ENCODE measurements at regions not wholly inside any gene's neighbourhood (a gene's known extent, or its start where the extent isn't known, plus 50 kb on each side); places are given as distances from the start of the nearest gene placed in this dataset.

DNA sequence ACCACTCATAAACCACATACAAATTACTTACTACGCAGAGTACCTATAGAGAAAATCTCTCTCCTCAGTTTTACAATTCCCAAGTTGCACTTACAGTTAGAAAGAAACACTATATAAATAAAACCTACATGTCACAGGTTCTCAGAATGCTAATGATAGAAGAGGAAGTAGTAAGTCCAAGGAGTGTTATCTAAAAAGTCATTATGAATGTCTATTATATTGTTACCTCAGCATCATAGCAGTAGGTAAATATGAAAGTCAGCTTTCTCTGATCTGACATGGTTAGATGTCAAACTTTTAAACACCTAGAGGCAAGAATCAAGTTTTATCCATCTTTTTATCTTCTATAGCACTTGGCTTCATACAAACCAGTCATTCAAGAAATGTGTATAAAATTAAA is 163.2 kb upstream of the FAM241A start:
- TF ChIP-seq, protein P1, sequence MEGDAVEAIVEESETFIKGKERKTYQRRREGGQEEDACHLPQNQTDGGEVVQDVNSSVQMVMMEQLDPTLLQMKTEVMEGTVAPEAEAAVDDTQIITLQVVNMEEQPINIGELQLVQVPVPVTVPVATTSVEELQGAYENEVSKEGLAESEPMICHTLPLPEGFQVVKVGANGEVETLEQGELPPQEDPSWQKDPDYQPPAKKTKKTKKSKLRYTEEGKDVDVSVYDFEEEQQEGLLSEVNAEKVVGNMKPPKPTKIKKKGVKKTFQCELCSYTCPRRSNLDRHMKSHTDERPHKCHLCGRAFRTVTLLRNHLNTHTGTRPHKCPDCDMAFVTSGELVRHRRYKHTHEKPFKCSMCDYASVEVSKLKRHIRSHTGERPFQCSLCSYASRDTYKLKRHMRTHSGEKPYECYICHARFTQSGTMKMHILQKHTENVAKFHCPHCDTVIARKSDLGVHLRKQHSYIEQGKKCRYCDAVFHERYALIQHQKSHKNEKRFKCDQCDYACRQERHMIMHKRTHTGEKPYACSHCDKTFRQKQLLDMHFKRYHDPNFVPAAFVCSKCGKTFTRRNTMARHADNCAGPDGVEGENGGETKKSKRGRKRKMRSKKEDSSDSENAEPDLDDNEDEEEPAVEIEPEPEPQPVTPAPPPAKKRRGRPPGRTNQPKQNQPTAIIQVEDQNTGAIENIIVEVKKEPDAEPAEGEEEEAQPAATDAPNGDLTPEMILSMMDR (IDR thresholded peaks at IDR 0.05), result no peak
- TF ChIP-seq POLR2AphosphoS5 (IDR thresholded peaks at IDR 0.05; ENCODE audit: low read depth, low read length) (no peak), TCF7L2 (IDR thresholded peaks at IDR 0.05; ENCODE audit: low read depth, low read length) (no peak)
- TF ChIP-seq, protein P2, sequence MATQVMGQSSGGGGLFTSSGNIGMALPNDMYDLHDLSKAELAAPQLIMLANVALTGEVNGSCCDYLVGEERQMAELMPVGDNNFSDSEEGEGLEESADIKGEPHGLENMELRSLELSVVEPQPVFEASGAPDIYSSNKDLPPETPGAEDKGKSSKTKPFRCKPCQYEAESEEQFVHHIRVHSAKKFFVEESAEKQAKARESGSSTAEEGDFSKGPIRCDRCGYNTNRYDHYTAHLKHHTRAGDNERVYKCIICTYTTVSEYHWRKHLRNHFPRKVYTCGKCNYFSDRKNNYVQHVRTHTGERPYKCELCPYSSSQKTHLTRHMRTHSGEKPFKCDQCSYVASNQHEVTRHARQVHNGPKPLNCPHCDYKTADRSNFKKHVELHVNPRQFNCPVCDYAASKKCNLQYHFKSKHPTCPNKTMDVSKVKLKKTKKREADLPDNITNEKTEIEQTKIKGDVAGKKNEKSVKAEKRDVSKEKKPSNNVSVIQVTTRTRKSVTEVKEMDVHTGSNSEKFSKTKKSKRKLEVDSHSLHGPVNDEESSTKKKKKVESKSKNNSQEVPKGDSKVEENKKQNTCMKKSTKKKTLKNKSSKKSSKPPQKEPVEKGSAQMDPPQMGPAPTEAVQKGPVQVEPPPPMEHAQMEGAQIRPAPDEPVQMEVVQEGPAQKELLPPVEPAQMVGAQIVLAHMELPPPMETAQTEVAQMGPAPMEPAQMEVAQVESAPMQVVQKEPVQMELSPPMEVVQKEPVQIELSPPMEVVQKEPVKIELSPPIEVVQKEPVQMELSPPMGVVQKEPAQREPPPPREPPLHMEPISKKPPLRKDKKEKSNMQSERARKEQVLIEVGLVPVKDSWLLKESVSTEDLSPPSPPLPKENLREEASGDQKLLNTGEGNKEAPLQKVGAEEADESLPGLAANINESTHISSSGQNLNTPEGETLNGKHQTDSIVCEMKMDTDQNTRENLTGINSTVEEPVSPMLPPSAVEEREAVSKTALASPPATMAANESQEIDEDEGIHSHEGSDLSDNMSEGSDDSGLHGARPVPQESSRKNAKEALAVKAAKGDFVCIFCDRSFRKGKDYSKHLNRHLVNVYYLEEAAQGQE (IDR thresholded peaks at IDR 0.05; ENCODE audit: insufficient read depth in 1 of 2, low read depth in 2 of 2, low read length in 1 of 2), result no peak
